ENCODE measurements at regions not wholly inside any gene's neighbourhood (a gene's known extent, or its start where the extent isn't known, plus 50 kb on each side); places are given as distances from the start of the nearest gene placed in this dataset.

DNA sequence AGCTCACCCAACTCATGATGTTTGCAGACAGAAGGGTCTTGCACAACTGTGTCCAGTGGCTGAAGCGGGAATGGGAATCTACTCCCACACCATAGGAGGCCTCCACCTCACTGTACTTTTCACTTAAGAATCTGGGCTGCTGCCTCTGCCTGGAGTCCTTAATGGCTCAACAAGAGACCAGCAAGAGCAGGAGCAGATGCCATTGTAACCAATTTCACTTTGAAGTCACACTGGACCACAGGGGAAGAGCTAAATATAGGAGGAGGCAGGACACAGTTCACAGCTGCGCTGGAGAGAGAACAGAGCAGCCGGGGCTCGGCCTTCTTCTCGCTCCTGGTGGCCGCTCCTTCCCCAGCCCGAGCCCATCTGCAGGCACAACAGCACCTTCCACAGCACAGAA is 120.4 kb downstream of the SIPA1L2 start:
- intact Hi-C loops (cut with DNase I) = no loop called here
- no peak overlapping the region for H3K4me3 ChIP-seq
- 68 to 87% methylated on average over 4 to 7 of the region's 7 CpGs for WGBS, 2 donors
- H3K36me3 ChIP-seq = peaks cover under 1 to 15% (median 3%) of the 10 kb centered on the region in 3 donors
- no peaks in the 10 kb centered on the region for H3K27me3 ChIP-seq
- DNase-seq = no peak
- H3K27ac ChIP-seq = peak overlapping the region in 3 of 4 donors; percentile 9 to 62 (median 11)
- H3K4me1 ChIP-seq = peaks cover 4 to 34% (median 12%) of the 10 kb centered on the region in 3 donors
- H3K9me3 ChIP-seq = no peaks in the 10 kb centered on the region
- no peak for TF ChIP-seq POLR2A (IDR thresholded peaks at IDR 0.05)
- TF ChIP-seq, protein P1, sequence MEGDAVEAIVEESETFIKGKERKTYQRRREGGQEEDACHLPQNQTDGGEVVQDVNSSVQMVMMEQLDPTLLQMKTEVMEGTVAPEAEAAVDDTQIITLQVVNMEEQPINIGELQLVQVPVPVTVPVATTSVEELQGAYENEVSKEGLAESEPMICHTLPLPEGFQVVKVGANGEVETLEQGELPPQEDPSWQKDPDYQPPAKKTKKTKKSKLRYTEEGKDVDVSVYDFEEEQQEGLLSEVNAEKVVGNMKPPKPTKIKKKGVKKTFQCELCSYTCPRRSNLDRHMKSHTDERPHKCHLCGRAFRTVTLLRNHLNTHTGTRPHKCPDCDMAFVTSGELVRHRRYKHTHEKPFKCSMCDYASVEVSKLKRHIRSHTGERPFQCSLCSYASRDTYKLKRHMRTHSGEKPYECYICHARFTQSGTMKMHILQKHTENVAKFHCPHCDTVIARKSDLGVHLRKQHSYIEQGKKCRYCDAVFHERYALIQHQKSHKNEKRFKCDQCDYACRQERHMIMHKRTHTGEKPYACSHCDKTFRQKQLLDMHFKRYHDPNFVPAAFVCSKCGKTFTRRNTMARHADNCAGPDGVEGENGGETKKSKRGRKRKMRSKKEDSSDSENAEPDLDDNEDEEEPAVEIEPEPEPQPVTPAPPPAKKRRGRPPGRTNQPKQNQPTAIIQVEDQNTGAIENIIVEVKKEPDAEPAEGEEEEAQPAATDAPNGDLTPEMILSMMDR (IDR thresholded peaks at IDR 0.05) = no peak

DNA sequence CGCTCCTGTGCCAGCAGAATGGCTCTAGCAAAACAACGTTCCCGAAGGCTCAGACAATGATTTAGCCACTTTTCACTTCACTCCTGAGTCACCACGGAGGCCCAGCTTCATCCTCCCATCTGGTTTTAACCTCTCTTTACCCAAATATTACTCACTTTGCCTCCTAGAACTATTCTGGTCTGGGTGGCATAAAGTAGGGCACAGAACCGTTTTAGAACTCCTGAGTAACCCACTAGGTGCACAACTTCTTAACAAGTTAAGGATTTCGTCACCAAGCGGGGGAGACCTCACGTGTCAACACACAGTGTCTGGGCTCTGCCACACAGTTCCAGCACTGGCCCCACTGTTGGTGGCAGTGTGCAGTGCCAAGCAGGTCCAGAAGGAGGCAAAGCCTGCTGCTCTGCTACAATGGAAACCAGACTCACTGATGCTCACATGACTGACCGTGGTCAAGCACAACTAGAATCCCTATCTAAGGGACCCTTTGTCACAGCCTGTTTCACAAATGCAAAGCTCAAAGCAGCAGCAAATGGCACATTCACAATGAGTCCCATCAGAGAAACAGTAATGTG is 121.7 kb downstream of the SIPA1L2 start:
- H3K4me3 ChIP-seq = no peak overlapping the region
- H3K27ac ChIP-seq = peak overlapping the region in 3 of 4 donors; percentile 32 to 62 (median 34)
- no peak for DNase-seq
- no peak for TF ChIP-seq POLR2A (IDR thresholded peaks at IDR 0.05)
- TF ChIP-seq, protein P1 (IDR thresholded peaks at IDR 0.05) = no peak
- 42 to 74% methylated on average over 5 to 9 of the region's 9 CpGs for WGBS, 2 donors
- peaks cover 4 to 34% (median 12%) of the 10 kb centered on the region in 3 donors for H3K4me1 ChIP-seq
- H3K27me3 ChIP-seq = no peaks in the 10 kb centered on the region
- intact Hi-C loops (cut with DNase I) = no loop called here
- no peaks in the 10 kb centered on the region for H3K9me3 ChIP-seq
- H3K36me3 ChIP-seq = peaks cover 0 to 1% (median 0%) of the 10 kb centered on the region in 3 donors

DNA sequence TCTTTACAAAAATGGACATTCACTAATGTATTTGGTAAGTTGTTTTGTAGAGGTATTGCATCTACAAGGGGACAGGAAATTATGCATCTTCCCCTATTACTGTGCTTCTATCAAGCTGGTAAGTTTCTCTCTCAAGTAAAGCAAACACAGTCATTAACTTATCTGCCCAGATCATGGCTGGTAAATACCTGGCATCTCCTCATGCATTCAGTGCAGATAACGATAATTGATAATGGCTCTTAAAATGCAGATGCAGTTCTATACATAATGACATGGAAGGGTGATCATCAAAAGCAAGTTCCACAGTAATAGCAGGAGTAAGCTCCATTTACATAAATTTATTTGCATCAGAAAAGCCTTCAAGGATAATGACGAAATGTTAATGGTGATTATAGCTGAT is 122.4 kb downstream of the SIPA1L2 start:
- H3K36me3 ChIP-seq = no peaks in the 10 kb centered on the region
- H3K27me3 ChIP-seq = no peaks in the 10 kb centered on the region
- no peak for DNase-seq
- H3K4me3 ChIP-seq = no peak overlapping the region
- intact Hi-C loops (cut with DNase I) = no loop called here
- no peaks in the 10 kb centered on the region for H3K9me3 ChIP-seq
- TF ChIP-seq, protein P1 (IDR thresholded peaks at IDR 0.05) = no peak
- TF ChIP-seq POLR2A (IDR thresholded peaks at IDR 0.05) = no peak
- 90 to 94% methylated on average over 2 of the region's 2 CpGs for WGBS, 2 donors
- H3K27ac ChIP-seq = no peak overlapping the region
- peaks cover 4 to 34% (median 12%) of the 10 kb centered on the region in 3 donors for H3K4me1 ChIP-seq

DNA sequence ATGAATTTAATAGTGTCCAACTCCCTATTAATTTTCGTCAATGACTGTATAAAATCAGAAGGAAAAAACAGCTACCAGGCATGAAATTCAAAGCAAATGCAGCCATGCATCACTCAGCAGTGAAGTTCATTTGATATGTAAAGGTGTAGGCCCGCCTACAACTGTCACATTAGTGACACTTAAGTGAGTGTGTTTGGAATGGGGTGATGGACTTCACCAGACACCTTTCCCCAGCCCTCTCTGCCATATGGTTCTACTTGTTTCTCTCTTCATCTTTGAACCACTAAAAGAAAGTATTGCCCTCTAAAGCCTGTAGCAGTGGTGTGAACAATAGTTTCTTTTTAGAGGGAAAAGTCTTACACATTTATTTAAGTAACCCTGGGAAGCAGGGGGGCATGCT is 124.0 kb downstream of the SIPA1L2 start:
- Histone ChIP-seq H3K9me3 (no peaks in the 10 kb centered on the region), H3K4me3 (no peak overlapping the region), H3K27me3 (no peaks in the 10 kb centered on the region), H3K36me3 (no peaks in the 10 kb centered on the region), H3K27ac (no peak overlapping the region), H3K4me1 (peaks cover 4 to 39% (median 11%) of the 10 kb centered on the region in 3 donors)
- intact Hi-C loops (cut with DNase I) = no loop called here
- TF ChIP-seq POLR2A (IDR thresholded peaks at IDR 0.05) = no peak
- TF ChIP-seq, protein P1 (IDR thresholded peaks at IDR 0.05) = no peak
- 81 to 94% methylated on average over 2 of the region's 2 CpGs for WGBS, 2 donors
- no peak for DNase-seq

DNA sequence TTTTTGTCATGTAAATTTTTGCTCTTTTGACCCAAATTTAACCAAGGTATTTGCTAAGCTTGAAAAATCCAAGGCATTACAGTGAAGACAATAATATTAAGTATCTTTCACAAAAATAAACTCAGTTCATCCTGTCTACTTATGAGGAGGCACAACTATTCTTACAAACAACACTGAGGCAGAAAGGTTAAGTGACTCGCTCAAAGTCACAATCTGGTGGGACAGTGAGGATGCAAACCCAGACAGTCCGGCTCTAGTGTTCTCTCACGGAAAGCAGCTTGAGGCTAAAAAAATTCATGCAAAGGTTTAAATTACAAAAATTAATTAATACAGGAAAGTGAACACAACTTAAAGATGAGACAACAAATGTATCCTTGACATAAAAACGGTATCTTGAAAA is 125.3 kb downstream of the SIPA1L2 start:
- Histone ChIP-seq H3K4me1 (peaks cover 1 to 30% (median 4%) of the 10 kb centered on the region in 3 donors), H3K36me3 (no peaks in the 10 kb centered on the region), H3K27ac (no peak overlapping the region), H3K27me3 (no peaks in the 10 kb centered on the region), H3K4me3 (no peak overlapping the region), H3K9me3 (no peaks in the 10 kb centered on the region)
- 93 to 95% methylated on average over 4 of the region's 4 CpGs for WGBS, 2 donors
- no peak for DNase-seq
- no peak for TF ChIP-seq POLR2A (IDR thresholded peaks at IDR 0.05)
- TF ChIP-seq, protein P1 (IDR thresholded peaks at IDR 0.05) = no peak
- intact Hi-C loops (cut with DNase I) = no loop called here
